ENCODE measurements at regions not wholly inside any gene's neighbourhood (a gene's known extent, or its start where the extent isn't known, plus 50 kb on each side); places are given as distances from the start of the nearest gene placed in this dataset.

DNA sequence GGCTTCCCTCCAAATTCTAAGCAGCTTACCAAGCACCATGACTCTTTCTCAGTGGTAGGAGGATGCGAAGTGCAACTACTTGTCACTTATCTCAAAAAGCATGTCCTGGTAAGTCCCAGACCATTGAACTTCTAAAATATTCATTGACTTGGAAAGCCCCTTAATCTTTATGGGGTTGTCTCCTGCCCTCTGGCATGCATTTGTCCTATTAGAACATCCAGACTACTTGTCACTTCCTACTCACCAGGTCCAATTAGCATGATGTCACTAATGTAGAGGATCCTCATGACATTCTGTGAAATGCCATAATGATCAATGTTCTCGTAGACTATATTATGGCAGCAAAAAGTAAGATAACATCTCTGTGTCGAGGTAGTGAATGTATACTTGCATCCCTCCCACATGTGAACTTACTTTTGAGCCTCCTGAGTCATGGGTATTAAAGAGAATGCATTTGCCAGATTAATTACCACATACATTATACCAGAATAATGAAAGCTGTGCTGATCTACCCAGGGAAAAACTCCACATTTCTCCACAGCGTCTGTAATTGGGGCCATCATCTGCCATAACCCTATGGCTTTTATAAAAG is 63.5 kb upstream of the RAD23B start:
- Histone ChIP-seq H3K36me3 (no peaks in the 10 kb centered on the region), H3K27ac (replicated peaks in 1 of 4) (no peak overlapping the region), H3K4me1 (peaks cover 0 to 14% (median 13%) of the 10 kb centered on the region in 4 donors), H3K9me3 (no peaks in the 10 kb centered on the region), H3K4me3 (no peak overlapping the region), H3K27me3 (no peaks in the 10 kb centered on the region)
- TF ChIP-seq, protein P1, sequence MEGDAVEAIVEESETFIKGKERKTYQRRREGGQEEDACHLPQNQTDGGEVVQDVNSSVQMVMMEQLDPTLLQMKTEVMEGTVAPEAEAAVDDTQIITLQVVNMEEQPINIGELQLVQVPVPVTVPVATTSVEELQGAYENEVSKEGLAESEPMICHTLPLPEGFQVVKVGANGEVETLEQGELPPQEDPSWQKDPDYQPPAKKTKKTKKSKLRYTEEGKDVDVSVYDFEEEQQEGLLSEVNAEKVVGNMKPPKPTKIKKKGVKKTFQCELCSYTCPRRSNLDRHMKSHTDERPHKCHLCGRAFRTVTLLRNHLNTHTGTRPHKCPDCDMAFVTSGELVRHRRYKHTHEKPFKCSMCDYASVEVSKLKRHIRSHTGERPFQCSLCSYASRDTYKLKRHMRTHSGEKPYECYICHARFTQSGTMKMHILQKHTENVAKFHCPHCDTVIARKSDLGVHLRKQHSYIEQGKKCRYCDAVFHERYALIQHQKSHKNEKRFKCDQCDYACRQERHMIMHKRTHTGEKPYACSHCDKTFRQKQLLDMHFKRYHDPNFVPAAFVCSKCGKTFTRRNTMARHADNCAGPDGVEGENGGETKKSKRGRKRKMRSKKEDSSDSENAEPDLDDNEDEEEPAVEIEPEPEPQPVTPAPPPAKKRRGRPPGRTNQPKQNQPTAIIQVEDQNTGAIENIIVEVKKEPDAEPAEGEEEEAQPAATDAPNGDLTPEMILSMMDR (IDR thresholded peaks at IDR 0.05), result no peak
- TF ChIP-seq EP300 (IDR thresholded peaks at IDR 0.05), result no peak
- no peak for TF ChIP-seq POLR2A (IDR thresholded peaks at IDR 0.05; ENCODE audit: low read depth)
- no peak for TF ChIP-seq POLR2AphosphoS5 (IDR thresholded peaks at IDR 0.05)
- intact Hi-C loops (cut with DNase I), result no loop called here
- 91% methylated on average over 4 of the region's 4 CpGs for WGBS
- peak; percentile 31 for DNase-seq (ENCODE audit: extremely low spot score)

DNA sequence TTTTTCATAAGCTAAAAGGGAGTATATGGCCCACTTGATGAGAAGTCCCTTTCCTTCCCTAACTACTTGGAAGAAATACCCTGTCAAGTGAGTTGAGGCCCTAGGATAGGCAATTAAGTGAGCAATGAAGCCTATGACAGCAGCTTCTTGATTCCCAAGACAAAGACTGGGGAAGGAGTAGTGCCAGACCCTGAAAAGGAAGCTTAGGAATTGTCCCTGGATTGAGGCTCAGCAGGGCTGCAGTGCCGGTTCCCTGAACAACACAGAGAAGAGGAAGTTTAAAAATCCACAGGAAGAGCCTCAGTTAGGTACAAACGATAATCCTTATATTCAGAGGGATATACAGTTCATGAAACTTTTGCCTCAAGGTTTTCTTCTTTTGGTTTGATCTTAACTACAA is 61.8 kb upstream of the RAD23B start:
- DNase-seq (ENCODE audit: extremely low spot score), result peak; percentile 34
- H3K9me3 ChIP-seq, result no peaks in the 10 kb centered on the region
- intact Hi-C loops (cut with DNase I), result no loop called here
- TF ChIP-seq, protein P1 (IDR thresholded peaks at IDR 0.05), result no peak
- no peak for TF ChIP-seq POLR2AphosphoS5 (IDR thresholded peaks at IDR 0.05)
- TF ChIP-seq POLR2A (IDR thresholded peaks at IDR 0.05; ENCODE audit: low read depth), result no peak
- H3K27me3 ChIP-seq, result no peaks in the 10 kb centered on the region
- peaks cover 0 to 14% (median 13%) of the 10 kb centered on the region in 4 donors for H3K4me1 ChIP-seq
- no peak overlapping the region for H3K4me3 ChIP-seq
- H3K27ac ChIP-seq (replicated peaks in 1 of 4), result no peak overlapping the region
- WGBS, result 12% methylated on average over 2 of the region's 2 CpGs
- no peaks in the 10 kb centered on the region for H3K36me3 ChIP-seq

DNA sequence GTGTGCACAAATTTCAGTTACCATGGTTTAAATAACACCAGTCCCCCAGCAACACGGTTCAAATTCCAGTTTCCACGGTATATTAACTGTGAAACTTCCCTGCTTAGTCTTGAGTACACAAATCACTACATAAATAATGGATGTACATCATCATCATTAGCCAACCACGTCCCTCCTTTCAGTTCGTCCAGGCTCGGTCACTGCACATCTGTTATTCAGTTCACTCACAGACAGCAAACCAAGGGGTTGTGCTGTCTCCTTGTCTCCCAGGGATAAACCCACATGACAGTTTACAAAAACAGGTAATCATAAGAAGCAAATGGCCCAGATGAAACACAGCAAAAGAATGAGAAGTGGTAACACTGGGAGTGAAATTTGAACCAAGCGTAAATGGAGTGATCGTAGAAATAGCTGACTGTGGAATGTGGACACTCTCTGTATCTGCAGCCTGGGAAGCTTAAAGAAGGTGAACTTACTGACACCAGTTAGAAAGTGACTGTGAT is 61.0 kb upstream of the RAD23B start:
- Histone ChIP-seq H3K9me3 (no peaks in the 10 kb centered on the region), H3K27ac (replicated peaks in 1 of 4) (no peak overlapping the region), H3K27me3 (no peaks in the 10 kb centered on the region), H3K4me1 (peaks cover 0 to 14% (median 13%) of the 10 kb centered on the region in 4 donors), H3K4me3 (peak overlapping the region; percentile 17 to 35 (median 24)), H3K36me3 (no peaks in the 10 kb centered on the region)
- intact Hi-C loops (cut with DNase I), result no loop called here
- WGBS, result 32% methylated on average over 7 of the region's 7 CpGs
- TF ChIP-seq EP300 (IDR thresholded peaks at IDR 0.05) (no peak), POLR2AphosphoS5 (IDR thresholded peaks at IDR 0.05) (no peak), POLR2A (IDR thresholded peaks at IDR 0.05; ENCODE audit: low read depth) (no peak)
- TF ChIP-seq, protein P1 (IDR thresholded peaks at IDR 0.05), result no peak
- DNase-seq (ENCODE audit: extremely low spot score), result peak; percentile 70

DNA sequence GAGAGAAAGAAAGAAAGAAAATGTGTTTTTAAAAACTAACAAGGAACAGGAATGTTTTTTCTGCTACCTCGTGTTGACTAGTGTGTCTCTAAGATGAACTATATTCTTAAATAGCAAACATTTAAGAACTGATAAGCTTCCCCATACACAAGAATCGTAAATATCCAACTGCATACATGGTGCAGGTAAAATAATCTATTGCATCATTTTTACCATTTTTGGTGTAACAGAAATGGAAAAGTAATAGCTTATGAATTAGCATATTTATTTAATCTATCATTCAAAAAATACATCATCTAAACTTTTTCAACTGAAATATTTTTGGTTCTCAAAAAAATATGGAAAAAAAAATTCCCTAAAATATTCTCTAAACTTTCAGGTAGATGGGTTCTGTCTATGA is 59.7 kb upstream of the RAD23B start:
- peaks cover 0 to 14% (median 13%) of the 10 kb centered on the region in 4 donors for H3K4me1 ChIP-seq
- intact Hi-C loops (cut with DNase I), result no loop called here
- no peak for DNase-seq (ENCODE audit: extremely low spot score)
- no peaks in the 10 kb centered on the region for H3K27me3 ChIP-seq
- H3K36me3 ChIP-seq, result no peaks in the 10 kb centered on the region
- no peak overlapping the region for H3K4me3 ChIP-seq
- WGBS, result 85% methylated on average over 2 of the region's 2 CpGs
- TF ChIP-seq POLR2AphosphoS5 (IDR thresholded peaks at IDR 0.05) (no peak), POLR2A (IDR thresholded peaks at IDR 0.05; ENCODE audit: low read depth) (no peak), EP300 (IDR thresholded peaks at IDR 0.05) (no peak)
- TF ChIP-seq, protein P1 (IDR thresholded peaks at IDR 0.05), result no peak
- H3K9me3 ChIP-seq, result no peaks in the 10 kb centered on the region
- H3K27ac ChIP-seq (replicated peaks in 1 of 4), result no peak overlapping the region

GRCh38 chr9:107224252-107224651 is 58.8 kb upstream of the RAD23B start:
- 62% methylated on average over 2 of the region's 2 CpGs for whole genome bisulfite sequencing

More at GRCh38 chr9:107224252-107224651, 58.8 kb upstream of the RAD23B start:
- no peak for DNase-seq (ENCODE audit: extremely low spot score)
- Histone ChIP-seq H3K4me1 (peaks cover 0 to 18% (median 15%) of the 10 kb centered on the region in 4 donors), H3K27ac (replicated peaks in 1 of 4) (no peak overlapping the region), H3K4me3 (no peak overlapping the region), H3K36me3 (no peaks in the 10 kb centered on the region), H3K27me3 (no peaks in the 10 kb centered on the region), H3K9me3 (no peaks in the 10 kb centered on the region)
- TF ChIP-seq POLR2AphosphoS5 (IDR thresholded peaks at IDR 0.05) (no peak), EP300 (IDR thresholded peaks at IDR 0.05) (no peak), POLR2A (IDR thresholded peaks at IDR 0.05; ENCODE audit: low read depth) (no peak)
- TF ChIP-seq, protein P1 (IDR thresholded peaks at IDR 0.05), result no peak
- intact Hi-C loops (cut with DNase I), result no loop called here

Data from esophagus muscularis mucosa (tissue), 4 donors.